ENCODE measurements at regions not wholly inside any gene's neighbourhood (a gene's known extent, or its start where the extent isn't known, plus 50 kb on each side); places are given as distances from the start of the nearest gene placed in this dataset.

- TF ChIP-seq POLR2AphosphoS5 (IDR thresholded peaks at IDR 0.05; ENCODE audit: low read depth, low read length) (no peak), TAF1 (IDR thresholded peaks at IDR 0.05; ENCODE audit: borderline replicate concordance, low read depth, low read length) (no peak), POLR2A (IDR thresholded peaks at IDR 0.05; ENCODE audit: low read depth, low read length) (no peak)
Measured at GRCh38 chr2:37760471-37760870, 89.0 kb upstream of the CDC42EP3 start.

Data from GM12892 (cell line).